ENCODE measurements at regions not wholly inside any gene's neighbourhood (a gene's known extent, or its start where the extent isn't known, plus 50 kb on each side); places are given as distances from the start of the nearest gene placed in this dataset.

- FAIRE-seq = no peak
- H3K79me1 ChIP-seq (ENCODE audit: low read depth, low read length) = no peaks in the 10 kb centered on the region
- no peak overlapping the region for H3K4me2 ChIP-seq (ENCODE audit: insufficient read depth in 1 of 2, low read depth in 2 of 2, low read length in 2 of 2)
- H3K56ac ChIP-seq (replicated peaks; ENCODE audit: insufficient read length, low read depth, low read length) = no peak overlapping the region
- WGBS, 2 experiments (ENCODE audit: extremely low coverage in 1 of 2, insufficient coverage in 1 of 2, insufficient read length in 1 of 2, insufficient replicate concordance in 2 of 2, low coverage in 1 of 2, low lambda C conversion rate in 2 of 2, missing lambda C conversion rate in 1 of 2) = 90% methylated on average over 4 of the region's 4 CpGs; no CpG with 5 or more reads in 1 of the 2 experiments
- no peak overlapping the region for H2BK120ac ChIP-seq (replicated peaks; ENCODE audit: low read depth, low read length)
- no peak overlapping the region for H2AK5ac ChIP-seq (ENCODE audit: low read depth, low read length)
- no peak overlapping the region for H3K27ac ChIP-seq (ENCODE audit: low read depth, low read length)
- no peak overlapping the region for H2BK5ac ChIP-seq (ENCODE audit: low read depth, low read length)
- H3K23ac ChIP-seq (ENCODE audit: insufficient read length) = no peak overlapping the region
- H3K9ac ChIP-seq (replicated peaks in 1 of 4; ENCODE audit: extremely low read depth in 1 of 4, low read depth in 3 of 4, low read length in 3 of 4) = no peak overlapping the region
- H3K79me2 ChIP-seq (ENCODE audit: control insufficient read depth in 1 of 2, insufficient read depth in 2 of 2, low read length in 2 of 2) = no peaks in the 10 kb centered on the region
- H3K4me1 ChIP-seq (replicated peaks in 1 of 4; ENCODE audit: control insufficient read depth in 3 of 4, insufficient read depth in 4 of 4, low read length in 3 of 4) = no peaks in the 10 kb centered on the region
- no peak overlapping the region for H3K4me3 ChIP-seq (ENCODE audit: extremely low read depth in 1 of 4, insufficient read depth in 2 of 4, low read depth in 3 of 4, low read length in 4 of 4)
- no peak overlapping the region for H3K18ac ChIP-seq (ENCODE audit: extremely low read depth, low read length)
- peak overlapping the region; percentile 73 for H2AFZ ChIP-seq (ENCODE audit: low read length)
- no peak overlapping the region for H3K4ac ChIP-seq (replicated peaks; ENCODE audit: insufficient read length, low read depth, low read length)
- ChIA-PET CTCF (ENCODE audit: partially characterized antibody) (interaction anchor here (0.5 to 3.6 kb wide), 13 partner anchors 13 to 691 kb away, joined by 3 to 18 read pairs (median 3); no protein-coding TSS in a partner anchor), POLR2A (ENCODE audit: partially characterized antibody) (no interaction called here)
- no peak for DNase-seq (ENCODE audit: low read depth in 1 of 2, low spot score in 2 of 2)
- H2BK15ac ChIP-seq (ENCODE audit: low read length) = no peak overlapping the region
- H2BK12ac ChIP-seq (ENCODE audit: low read depth, low read length) = no peak overlapping the region
- no peaks in the 10 kb centered on the region for H3K36me3 ChIP-seq (ENCODE audit: control insufficient read depth in 2 of 4, insufficient read depth in 4 of 4, low read length in 3 of 4)
- H3K27me3 ChIP-seq (replicated peaks in 1 of 4; ENCODE audit: control insufficient read depth in 3 of 4, extremely low read depth in 1 of 4, insufficient read depth in 3 of 4, low read length in 3 of 4) = no peaks in the 10 kb centered on the region
- H3K23me2 ChIP-seq (ENCODE audit: low read depth, low read length) = no peaks in the 10 kb centered on the region
- no peak overlapping the region for H4K8ac ChIP-seq (ENCODE audit: extremely low read depth, insufficient read depth, low read length)
- no peaks in the 10 kb centered on the region for H3K9me3 ChIP-seq (ENCODE audit: insufficient read depth in 2 of 2, low read depth in 1 of 2, low read length in 1 of 2)
- no peak overlapping the region for H4K91ac ChIP-seq (replicated peaks; ENCODE audit: insufficient read length, low read length)
- H4K5ac ChIP-seq (ENCODE audit: insufficient read length, low read depth, low read length) = no peak overlapping the region
- H3K14ac ChIP-seq (ENCODE audit: insufficient read length) = no peak overlapping the region
- no peaks in the 10 kb centered on the region for H4K20me1 ChIP-seq (replicated peaks in 1 of 2; ENCODE audit: control insufficient read depth in 1 of 2, insufficient read depth in 2 of 2, low read length in 2 of 2)
- H2BK20ac ChIP-seq (ENCODE audit: low read length) = no peak overlapping the region
- no peak for TF ChIP-seq SAP30 (IDR thresholded peaks at IDR 0.05; ENCODE audit: insufficient read depth, insufficient replicate concordance, low read length)
These were observed 381.8 kb upstream of the CRIM1 start for GRCh38 chr2:35973737-35974132.

All from H1 (cell line).